ENCODE measurements at regions not wholly inside any gene's neighbourhood (a gene's known extent, or its start where the extent isn't known, plus 50 kb on each side); places are given as distances from the start of the nearest gene placed in this dataset.

GRCh38 chr2:103324671-103325070 is 562.8 kb downstream of the TMEM182 start:
- no peaks in the 10 kb centered on the region for H3K36me3 ChIP-seq
- DNase-seq = no peak
- H3K4me3 ChIP-seq = no peak overlapping the region
- no peaks in the 10 kb centered on the region for H3K9me3 ChIP-seq
- H3K4me1 ChIP-seq = no peaks in the 10 kb centered on the region
- no peaks in the 10 kb centered on the region for H3K27me3 ChIP-seq
- intact Hi-C loops (cut with DNase I; ENCODE audit: low total_unique reads) = no loop called here
- TF ChIP-seq CTCF (IDR thresholded peaks at IDR 0.05) (no peak), EP300 (IDR thresholded peaks at IDR 0.05) (no peak), POLR2AphosphoS5 (IDR thresholded peaks at IDR 0.05) (no peak), POLR2A (IDR thresholded peaks at IDR 0.05) (no peak)
- no peak overlapping the region for H3K27ac ChIP-seq
- 67 to 93% (median 82%) methylated on average over 2 of the region's 2 CpGs for WGBS, 5 donors

GRCh38 chr2:103327386-103327785 is 565.6 kb downstream of the TMEM182 start:
- no peaks in the 10 kb centered on the region for H3K9me3 ChIP-seq
- DNase-seq = no peak
- TF ChIP-seq EP300 (IDR thresholded peaks at IDR 0.05) = no peak
- TF ChIP-seq CTCF (IDR thresholded peaks at IDR 0.05) = no peak
- no peak for TF ChIP-seq POLR2A (IDR thresholded peaks at IDR 0.05)
- no peak for TF ChIP-seq POLR2AphosphoS5 (IDR thresholded peaks at IDR 0.05)
- H3K27me3 ChIP-seq = no peaks in the 10 kb centered on the region
- H3K4me1 ChIP-seq = no peaks in the 10 kb centered on the region
- no peak overlapping the region for H3K27ac ChIP-seq
- intact Hi-C loops (cut with DNase I; ENCODE audit: low total_unique reads) = no loop called here
- no peaks in the 10 kb centered on the region for H3K36me3 ChIP-seq
- 69 to 80% (median 74%) methylated on average over 2 of the region's 2 CpGs for WGBS, 5 donors
- no peak overlapping the region for H3K4me3 ChIP-seq

GRCh38 chr2:103327966-103328365 is 566.1 kb downstream of the TMEM182 start:
- DNase-seq = no peak
- intact Hi-C loops (cut with DNase I; ENCODE audit: low total_unique reads) = no loop called here
- 77 to 92% (median 85%) methylated on average over 2 of the region's 2 CpGs for WGBS, 5 donors

GRCh38 chr2:103335403-103335802 is 573.6 kb downstream of the TMEM182 start:
- Histone ChIP-seq H3K4me3 (no peak overlapping the region), H3K27ac (no peak overlapping the region), H3K9me3 (no peaks in the 10 kb centered on the region), H3K27me3 (no peaks in the 10 kb centered on the region), H3K4me1 (no peaks in the 10 kb centered on the region), H3K36me3 (no peaks in the 10 kb centered on the region)
- TF ChIP-seq POLR2A (IDR thresholded peaks at IDR 0.05) = no peak
- TF ChIP-seq EP300 (IDR thresholded peaks at IDR 0.05) = no peak
- no peak for TF ChIP-seq POLR2AphosphoS5 (IDR thresholded peaks at IDR 0.05)
- no peak for TF ChIP-seq CTCF (IDR thresholded peaks at IDR 0.05)
- no peak for DNase-seq
- 74 to 88% (median 82%) methylated on average over 2 of the region's 2 CpGs for WGBS, 5 donors
- intact Hi-C loops (cut with DNase I; ENCODE audit: low total_unique reads) = no loop called here

More at GRCh38 chr2:103327966-103328365, 566.1 kb downstream of the TMEM182 start:
- no peak overlapping the region for H3K27ac ChIP-seq
- no peaks in the 10 kb centered on the region for H3K4me1 ChIP-seq
- H3K27me3 ChIP-seq = no peaks in the 10 kb centered on the region
- no peaks in the 10 kb centered on the region for H3K36me3 ChIP-seq
- no peaks in the 10 kb centered on the region for H3K9me3 ChIP-seq
- H3K4me3 ChIP-seq = no peak overlapping the region
- TF ChIP-seq POLR2AphosphoS5 (IDR thresholded peaks at IDR 0.05) (no peak), POLR2A (IDR thresholded peaks at IDR 0.05) (no peak), EP300 (IDR thresholded peaks at IDR 0.05) (no peak), CTCF (IDR thresholded peaks at IDR 0.05) (no peak)
